ENCODE measurements at regions not wholly inside any gene's neighbourhood (a gene's known extent, or its start where the extent isn't known, plus 50 kb on each side); places are given as distances from the start of the nearest gene placed in this dataset.

GRCh38 chr9:107683566-107683965, 194.0 kb upstream of the KLF4 start:
- TF ChIP-seq CTCF (conservative IDR thresholded peaks at IDR 0.05; ENCODE audit: low read depth, low read length) (no peak), CHD1 (IDR thresholded peaks at IDR 0.05; ENCODE audit: low read depth, low read length) (no peak), FOS (IDR thresholded peaks at IDR 0.05; ENCODE audit: low read depth, low read length) (no peak), POLR2A (IDR thresholded peaks at IDR 0.05; ENCODE audit: low read depth, low read length) (no peak), SMC3 (IDR thresholded peaks at IDR 0.05; ENCODE audit: low read depth, low read length) (no peak), RFX5 (IDR thresholded peaks at IDR 0.05; ENCODE audit: low read depth, low read length) (no peak), ELK1 (IDR thresholded peaks at IDR 0.05; ENCODE audit: borderline replicate concordance, low read depth, low read length) (no peak), USF2 (IDR thresholded peaks at IDR 0.05; ENCODE audit: low read depth, low read length) (no peak), RAD21 (IDR thresholded peaks at IDR 0.05; ENCODE audit: low read length) (no peak), MXI1 (IDR thresholded peaks at IDR 0.05; ENCODE audit: borderline replicate concordance, low read depth, low read length) (no peak), CEBPB (IDR thresholded peaks at IDR 0.05; ENCODE audit: low read depth, low read length) (no peak), MAFK (IDR thresholded peaks at IDR 0.05; ENCODE audit: low read depth, low read length) (no peak)
